ENCODE measurements at regions not wholly inside any gene's neighbourhood (a gene's known extent, or its start where the extent isn't known, plus 50 kb on each side); places are given as distances from the start of the nearest gene placed in this dataset.

GRCh38 chr4:95641571-95641970 is 92.8 kb upstream of the UNC5C start:
- no peak overlapping the region for H3K56ac ChIP-seq (replicated peaks; ENCODE audit: insufficient read length, low read depth, low read length)
- no peak overlapping the region for H3K27ac ChIP-seq (ENCODE audit: low read depth, low read length)
- H3K18ac ChIP-seq (ENCODE audit: extremely low read depth, low read length) = no peak overlapping the region
- no peaks in the 10 kb centered on the region for H3K27me3 ChIP-seq (replicated peaks in 1 of 4; ENCODE audit: control insufficient read depth in 3 of 4, extremely low read depth in 1 of 4, insufficient read depth in 3 of 4, low read length in 3 of 4)
- no peak overlapping the region for H2AK5ac ChIP-seq (ENCODE audit: low read depth, low read length)
- no peak overlapping the region for H4K5ac ChIP-seq (ENCODE audit: insufficient read length, low read depth, low read length)
- H2BK5ac ChIP-seq (ENCODE audit: low read depth, low read length) = no peak overlapping the region
- no peak overlapping the region for H3K4ac ChIP-seq (replicated peaks; ENCODE audit: insufficient read length, low read depth, low read length)
- no peaks in the 10 kb centered on the region for H3K23me2 ChIP-seq (ENCODE audit: low read depth, low read length)
- H4K91ac ChIP-seq (replicated peaks; ENCODE audit: insufficient read length, low read length) = no peak overlapping the region
- no peaks in the 10 kb centered on the region for H3K79me2 ChIP-seq (ENCODE audit: control insufficient read depth in 1 of 2, insufficient read depth in 2 of 2, low read length in 2 of 2)
- H2BK20ac ChIP-seq (ENCODE audit: low read length) = no peak overlapping the region
- H2BK120ac ChIP-seq (replicated peaks; ENCODE audit: low read depth, low read length) = no peak overlapping the region
- no peak overlapping the region for H2BK15ac ChIP-seq (ENCODE audit: low read length)
- no peak overlapping the region for H3K14ac ChIP-seq (ENCODE audit: insufficient read length)
- H2BK12ac ChIP-seq (ENCODE audit: low read depth, low read length) = no peak overlapping the region
- no peak overlapping the region for H3K23ac ChIP-seq (ENCODE audit: insufficient read length)
- H3K4me2 ChIP-seq (ENCODE audit: insufficient read depth in 1 of 2, low read depth in 2 of 2, low read length in 2 of 2) = no peak overlapping the region
- DNase-seq (ENCODE audit: low read depth in 1 of 2, low spot score in 2 of 2) (no peak), FAIRE-seq (no peak)
- H3K9ac ChIP-seq (replicated peaks in 1 of 4; ENCODE audit: extremely low read depth in 1 of 4, low read depth in 3 of 4, low read length in 3 of 4) = no peak overlapping the region
- H3K79me1 ChIP-seq (ENCODE audit: low read depth, low read length) = no peaks in the 10 kb centered on the region
- 94% methylated on average over 7 of the region's 7 CpGs; no CpG with 5 or more reads in 1 of the 2 experiments for WGBS, 2 experiments (ENCODE audit: extremely low coverage in 1 of 2, insufficient coverage in 1 of 2, insufficient read length in 1 of 2, insufficient replicate concordance in 2 of 2, low coverage in 1 of 2, low lambda C conversion rate in 2 of 2, missing lambda C conversion rate in 1 of 2)
- POLR2A ChIA-PET (ENCODE audit: partially characterized antibody) = no interaction called here
- no peak overlapping the region for H3K4me3 ChIP-seq (ENCODE audit: extremely low read depth in 1 of 4, insufficient read depth in 2 of 4, low read depth in 3 of 4, low read length in 4 of 4)
- H3K36me3 ChIP-seq (ENCODE audit: control insufficient read depth in 2 of 4, insufficient read depth in 4 of 4, low read length in 3 of 4) = no peaks in the 10 kb centered on the region
- H3K4me1 ChIP-seq (replicated peaks in 1 of 4; ENCODE audit: control insufficient read depth in 3 of 4, insufficient read depth in 4 of 4, low read length in 3 of 4) = peaks cover 0 to 9% (median 3%) of the 10 kb centered on the region in 4 experiments; a peak in 4 of 7 replicates
- CTCF ChIA-PET (ENCODE audit: partially characterized antibody) = no interaction called here
- H3K9me3 ChIP-seq (ENCODE audit: insufficient read depth in 2 of 2, low read depth in 1 of 2, low read length in 1 of 2) = no peaks in the 10 kb centered on the region
- no peaks in the 10 kb centered on the region for H4K20me1 ChIP-seq (replicated peaks in 1 of 2; ENCODE audit: control insufficient read depth in 1 of 2, insufficient read depth in 2 of 2, low read length in 2 of 2)
- no peak overlapping the region for H2AFZ ChIP-seq (ENCODE audit: low read length)
- H4K8ac ChIP-seq (ENCODE audit: extremely low read depth, insufficient read depth, low read length) = no peak overlapping the region
- TF ChIP-seq POU5F1 (IDR thresholded peaks at IDR 0.05; ENCODE audit: low read depth, low read length) (no peak), YY1 (IDR thresholded peaks at IDR 0.05; ENCODE audit: low read depth, low read length) (no peak), RNF2 (IDR thresholded peaks at IDR 0.05; ENCODE audit: borderline replicate concordance, low read depth, low read length, missing control alignments, poor library complexity, severe bottlenecking) (no peak), BACH1 (IDR thresholded peaks at IDR 0.05; ENCODE audit: low read length) (no peak), SIX5 (IDR thresholded peaks at IDR 0.05; ENCODE audit: low read depth, low read length) (no peak), TCF12 (IDR thresholded peaks at IDR 0.05; ENCODE audit: low read depth, low read length) (no peak), MAFK (IDR thresholded peaks at IDR 0.05; ENCODE audit: low read depth, low read length) (no peak), TAF1 (IDR thresholded peaks at IDR 0.05; ENCODE audit: low read depth, low read length) (no peak), SRF (IDR thresholded peaks at IDR 0.05; ENCODE audit: low read depth, low read length) (no peak), CBX8 (IDR thresholded peaks at IDR 0.05; ENCODE audit: borderline replicate concordance, low read depth, low read length) (no peak), EP300 (IDR thresholded peaks at IDR 0.05; ENCODE audit: borderline replicate concordance in 1 of 2, low read depth in 2 of 2, low read length in 2 of 2) (no peak), CTCF (IDR thresholded peaks at IDR 0.05; ENCODE audit: control extremely low read depth in 1 of 3, insufficient read depth in 1 of 3, low read depth in 1 of 3, low read length in 3 of 3) (no peak), CTBP2 (IDR thresholded peaks at IDR 0.05; ENCODE audit: borderline replicate concordance, insufficient read depth, insufficient read length, low read length) (no peak)
